SK-N-SH (cell line): ENCODE measurements at regions not wholly inside any gene's neighbourhood (a gene's known extent, or its start where the extent isn't known, plus 50 kb on each side); places are given as distances from the start of the nearest gene placed in this dataset.

Experiments used
- CTCF ChIA-PET: fragments of 300-600, 350-600 bp; formaldehyde crosslinking; extraction: SDS; loops from one replicate; lab custom pipeline; 2021; lab: Yijun Ruan, JAX
- POLR2A ChIA-PET: fragments of 350-600 bp; sonication (Branson Sonifier 250); formaldehyde crosslinking; extraction: SDS; loops from one replicate; lab custom pipeline; 2020; ENCODE audit warnings: antibody characterized with exemption, inconsistent platforms; lab: Yijun Ruan, JAX
- DNase-seq: peaks from one replicate; pipeline ENCODE4 v3.0.0; 2012
- H2AFZ ChIP-seq: fragments of 200-600 bp; sonication (generic); 2 replicates; pipeline ENCODE4 v1.8.1; 2016; ENCODE audit warnings: antibody characterized with exemption, mild to moderate bottlenecking, low read depth
- H3F3A ChIP-seq: fragments of 200-600 bp; sonication (generic); replicated peaks from 2 replicates; pipeline ENCODE3; 2016; ENCODE audit warnings: antibody characterized with exemption, mild to moderate bottlenecking; ENCODE audit not compliant: insufficient read depth
- H3K27ac ChIP-seq, 2 experiments: fragments of 200-500 bp in 1 of 2; fragments of 200-600 bp in 1 of 2; sonication (Bioruptor generic) in 1 of 2; sonication (generic), shearing (Covaris generic) in 1 of 2; 2 replicates each; pipeline versions ENCODE4 v1.5.1 to v1.6.1; 2014 to 2016; ENCODE audit warnings: low read depth in 2 of 2, inconsistent platforms in 1 of 2, low read length in 1 of 2, mild to moderate bottlenecking in 1 of 2, mixed read lengths in 1 of 2
- H3K27me3 ChIP-seq: fragments of 200-600 bp; sonication (generic), shearing (Covaris generic); 2 replicates; pipeline ENCODE4 v1.6.1; 2016; ENCODE audit warnings: mixed run types; ENCODE audit not compliant: insufficient read depth
- H3K36me3 ChIP-seq, 2 experiments: fragments of 200-500 bp in 1 of 2; fragments of 200-600 bp in 1 of 2; sonication (Bioruptor generic) in 1 of 2; sonication (generic) in 1 of 2; replicated peaks in 1 of 2; 2 replicates each; pipeline versions ENCODE3 to v1.5.1; 2014 to 2016; ENCODE audit warnings: low read length in 1 of 2, mild to moderate bottlenecking in 1 of 2; ENCODE audit not compliant: insufficient read depth in 2 of 2, control insufficient read depth in 1 of 2
- H3K4me1 ChIP-seq, 2 experiments: fragments of 200-500 bp in 1 of 2; fragments of 200-600 bp in 1 of 2; sonication (Bioruptor generic) in 1 of 2; sonication (generic), shearing (Covaris generic) in 1 of 2; 2 replicates each; pipeline versions ENCODE4 v1.5.1 to v1.6.1; 2014 to 2016; ENCODE audit warnings: low read depth in 1 of 2, low read length in 1 of 2, mixed run types in 1 of 2; ENCODE audit not compliant: insufficient read depth in 2 of 2, control insufficient read depth in 1 of 2
- H3K4me2 ChIP-seq: fragments of 200-600 bp; sonication (generic), shearing (Covaris generic); 2 replicates; pipeline ENCODE4 v1.6.1; 2017; ENCODE audit warnings: mixed run types
- H3K4me3 ChIP-seq, 2 experiments: fragments of 200-500 bp in 1 of 2; fragments of 200-600 bp in 1 of 2; sonication (Bioruptor generic) in 1 of 2; sonication (generic), shearing (Covaris generic) in 1 of 2; 2 replicates each; pipeline versions ENCODE4 v1.5.1 to v1.8.1; 2014 to 2016; ENCODE audit warnings: low read depth in 2 of 2, inconsistent platforms in 1 of 2, low read length in 1 of 2, mild to moderate bottlenecking in 1 of 2, mixed read lengths in 1 of 2, moderate library complexity in 1 of 2
- H3K79me2 ChIP-seq: fragments of 200-600 bp; sonication (generic); 2 replicates; pipeline ENCODE4 v1.8.1; 2017; ENCODE audit warnings: mild to moderate bottlenecking; ENCODE audit not compliant: insufficient read depth
- H3K9ac ChIP-seq: fragments of 200-600 bp; sonication (generic); 2 replicates; pipeline ENCODE4 v1.6.1; 2017; ENCODE audit warnings: mixed run types
- H3K9me2 ChIP-seq: fragments of 200-600 bp; sonication (generic); 2 replicates; pipeline ENCODE4 v1.6.1; 2017; ENCODE audit warnings: mixed run types
- H3K9me3 ChIP-seq: fragments of 200-600 bp; sonication (generic); 2 replicates; pipeline ENCODE4 v1.6.1; 2017; ENCODE audit warnings: mixed run types, mild to moderate bottlenecking, moderate library complexity
- H4K20me1 ChIP-seq: fragments of 200-600 bp; sonication (generic); 2 replicates; pipeline ENCODE4 v1.6.1; 2017; ENCODE audit warnings: mild to moderate bottlenecking, mixed run types; ENCODE audit not compliant: insufficient read depth
- ELF1 ChIP-seq: IDR thresholded peaks from 2 replicates; pipeline ENCODE4 v1.4.0; 2012
- EP300 ChIP-seq, 2 experiments: IDR thresholded peaks; 2 replicates each; pipeline versions ENCODE4 v1.4.0 to v1.6.1; 2012; ENCODE audit warnings: borderline replicate concordance in 1 of 2, low read depth in 1 of 2, low read length in 1 of 2
- FOXM1 ChIP-seq: IDR thresholded peaks from 2 replicates; pipeline ENCODE4 v1.4.0; 2012; ENCODE audit warnings: low read depth, mild to moderate bottlenecking
- GATA2 ChIP-seq: sonication (generic); formaldehyde crosslinking; IDR thresholded peaks from 2 replicates; pipeline ENCODE4 v1.5.0; 2020; ENCODE audit warnings: mild to moderate bottlenecking, missing genetic modification reagents
- JUND ChIP-seq: IDR thresholded peaks from 2 replicates; pipeline ENCODE4 v1.4.0; 2012
- MXI1 ChIP-seq: IDR thresholded peaks from 2 replicates; pipeline ENCODE4 v1.6.1; 2012; ENCODE audit warnings: mild to moderate bottlenecking, low read depth, low read length, improper control_type of control experiment
- NFIC ChIP-seq: IDR thresholded peaks from 2 replicates; pipeline ENCODE4 v1.4.0; 2012; ENCODE audit warnings: borderline replicate concordance
- RFX5 ChIP-seq: IDR thresholded peaks from 2 replicates; pipeline ENCODE4 v1.6.1; 2012; ENCODE audit warnings: mild to moderate bottlenecking, improper control_type of control experiment, low read length
- TAF1 ChIP-seq: IDR thresholded peaks from 2 replicates; pipeline ENCODE4 v1.6.1; 2012; ENCODE audit warnings: low read depth, mild to moderate bottlenecking, low read length, moderate library complexity, borderline replicate concordance
- TEAD4 ChIP-seq: IDR thresholded peaks from 2 replicates; pipeline ENCODE4 v1.4.0; 2012; ENCODE audit warnings: mild to moderate bottlenecking, borderline replicate concordance; ENCODE audit not compliant: insufficient read depth
- USF1 ChIP-seq: IDR thresholded peaks from 2 replicates; pipeline ENCODE4 v1.4.0; 2012; ENCODE audit warnings: low read depth, borderline replicate concordance
- USF2 ChIP-seq: fragments of 150-350 bp; IDR thresholded peaks from 2 replicates; pipeline ENCODE4 v1.6.1; 2017; ENCODE audit warnings: antibody characterized with exemption, low read length, low read depth, borderline replicate concordance
- YY1 ChIP-seq: IDR thresholded peaks from 2 replicates; pipeline ENCODE4 v1.4.0; 2012; ENCODE audit warnings: low read depth, mild to moderate bottlenecking
- ZBTB33 ChIP-seq: IDR thresholded peaks from 2 replicates; pipeline ENCODE4 v1.4.0; 2012; ENCODE audit warnings: low read depth, borderline replicate concordance
- WGBS: methylation state at CpG from one replicate; pipeline ENCODE4 v1.1.6; 2017; ENCODE audit warnings: low lambda C conversion rate; 5-methylcytosine and 5-hydroxymethylcytosine counted together

- Histone ChIP-seq H4K20me1 (no peaks in the 10 kb centered on the region), H3K36me3 (no peaks in the 10 kb centered on the region), H3K9me3 (no peaks in the 10 kb centered on the region), H3K27me3 (no peaks in the 10 kb centered on the region), H2AFZ (no peak overlapping the region), H3K27ac (no peak overlapping the region), H3K4me3 (no peak overlapping the region), H3F3A (no peaks in the 10 kb centered on the region), H3K9me2 (no peaks in the 10 kb centered on the region), H3K4me2 (no peak overlapping the region), H3K79me2 (no peaks in the 10 kb centered on the region), H3K9ac (no peak overlapping the region), H3K4me1 (no peaks in the 10 kb centered on the region)
- ChIA-PET POLR2A (no interaction called here), CTCF (no interaction called here)
- 3% methylated on average over 2 of the region's 2 CpGs for WGBS
- DNase-seq: no peak
- TF ChIP-seq USF2 (no peak), FOXM1 (no peak), EP300 (IDR thresholded peaks at IDR 0.05; ENCODE audit: borderline replicate concordance in 1 of 2, low read depth in 1 of 2, low read length in 1 of 2) (no peak), ELF1 (no peak), NFIC (no peak)
Observed at GRCh38 chr3:165518346-165518745, 318.9 kb downstream of the BCHE start.

GRCh38 chr3:165513715-165514701, 317.8 kb upstream of the SLITRK3 start:
- H3F3A ChIP-seq: no peaks in the 10 kb centered on the region
- no peak overlapping the region for H3K4me3 ChIP-seq
- no peaks in the 10 kb centered on the region for H3K79me2 ChIP-seq
- DNase-seq: no peak
- ChIA-PET POLR2A (no interaction called here), CTCF (no interaction called here)
- no peaks in the 10 kb centered on the region for H3K9me3 ChIP-seq
- H3K4me1 ChIP-seq: no peaks in the 10 kb centered on the region
- no peak for TF ChIP-seq ELF1
- TF ChIP-seq TAF1: no peak
- TF ChIP-seq YY1: no peak
- no peak for TF ChIP-seq GATA2 (CRISPR knock-in tag)
- no peak for TF ChIP-seq RFX5
- no peak for TF ChIP-seq USF1
- TF ChIP-seq JUND: no peak
- no peak for TF ChIP-seq EP300 (IDR thresholded peaks at IDR 0.05; ENCODE audit: borderline replicate concordance in 1 of 2, low read depth in 1 of 2, low read length in 1 of 2)
- TF ChIP-seq ZBTB33: no peak
- no peak for TF ChIP-seq MXI1
- no peak for TF ChIP-seq TEAD4
- no peak overlapping the region for H3K9ac ChIP-seq
- H2AFZ ChIP-seq: no peak overlapping the region
- H3K27ac ChIP-seq: no peak overlapping the region
- 29% methylated on average over 4 of the region's 4 CpGs for WGBS
- H4K20me1 ChIP-seq: no peaks in the 10 kb centered on the region
- H3K36me3 ChIP-seq: no peaks in the 10 kb centered on the region
- H3K9me2 ChIP-seq: no peaks in the 10 kb centered on the region
- no peak overlapping the region for H3K4me2 ChIP-seq
- H3K27me3 ChIP-seq: no peaks in the 10 kb centered on the region
